DND-41 (cell line): ENCODE measurements at regions not wholly inside any gene's neighbourhood (a gene's known extent, or its start where the extent isn't known, plus 50 kb on each side); places are given as distances from the start of the nearest gene placed in this dataset.

ENCODE experiments used
- CTCF ChIP-seq: IDR thresholded peaks from 2 replicates; pipeline ENCODE4 v1.5.1; 2012; ENCODE audit warnings: borderline replicate concordance, low read length, moderate library complexity, mild to moderate bottlenecking; ENCODE audit not compliant: poor library complexity, severe bottlenecking; ENCODE audit errors: extremely low read depth
- EZH2 ChIP-seq: IDR thresholded peaks from 3 replicates; pipeline ENCODE4 v1.6.1; 2012; ENCODE audit warnings: borderline replicate concordance, low read depth, mild to moderate bottlenecking, moderate library complexity, low read length, inconsistent platforms; ENCODE audit not compliant: severe bottlenecking

GRCh38 chr20:61131944-61132343, 120.1 kb upstream of the CDH4 start:
- TF ChIP-seq CTCF (no peak), EZH2 (no peak)
